GM11168 (cell line): ENCODE measurements at regions not wholly inside any gene's neighbourhood (a gene's known extent, or its start where the extent isn't known, plus 50 kb on each side); places are given as distances from the start of the nearest gene placed in this dataset.
"Not testable (repeated sequence)": the region's sequence is repeated elsewhere in the genome, so short reads cannot be mapped to it uniquely, and the experiment has no call there.

Experiments used
- in situ Hi-C: fragments of 300-500 bp; cut with MboI; formaldehyde crosslinking; loops from one replicate; pipeline ENCODE4 v1.12.0; 2022; ENCODE audit warnings: low sequenced_read_pairs; ENCODE audit not compliant: unreplicated experiment

GRCh38 chr4:14896656-14897175, 105.6 kb upstream of the CPEB2 start:
- in situ Hi-C loops: no loop called here

DNA sequence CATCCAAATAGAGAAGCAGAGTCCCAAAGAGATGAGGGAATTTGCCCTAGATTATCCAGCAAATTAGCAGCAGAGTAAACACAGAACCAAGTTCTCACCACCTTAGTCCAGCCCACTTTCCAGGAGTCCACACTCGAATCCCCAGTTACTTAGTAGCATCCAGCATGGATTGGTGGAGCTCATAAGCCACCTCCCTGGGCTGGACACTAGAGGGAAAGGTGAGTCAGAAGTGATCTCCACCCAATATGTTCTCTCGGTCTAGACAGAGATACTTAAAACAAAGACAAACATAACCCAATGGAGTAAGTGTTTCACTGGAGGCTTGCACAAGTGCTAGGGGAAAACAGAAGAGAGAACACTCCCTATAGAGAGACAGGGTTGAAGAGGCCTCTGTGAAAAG, 105.1 kb upstream of the CPEB2 start:
- in situ Hi-C loops: no loop called here

DNA sequence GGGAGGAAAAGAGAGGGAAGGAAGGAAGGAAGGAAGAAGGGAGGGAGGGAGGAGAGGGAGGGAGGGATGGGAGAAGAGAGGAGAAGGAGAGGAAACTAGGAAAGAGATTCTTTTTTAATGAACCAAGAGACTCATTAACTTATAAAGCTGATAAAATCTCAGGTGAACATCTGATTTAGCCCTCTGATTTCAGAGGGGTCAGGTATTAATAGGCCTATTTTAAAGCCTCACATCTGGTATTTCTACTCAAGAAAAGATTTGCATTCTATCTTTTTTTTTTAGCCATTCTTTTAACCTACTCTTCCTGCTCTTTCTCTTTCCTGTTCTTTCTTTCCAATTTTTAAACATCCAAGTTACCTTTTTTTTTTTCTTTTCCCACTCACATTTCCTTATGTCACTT, 103.3 kb upstream of the CPEB2 start:
- in situ Hi-C loops: no loop called here

- in situ Hi-C loops: no loop called here
Observed at GRCh38 chr4:14902342-14902741, 99.9 kb upstream of the CPEB2 start.

GRCh38 chr4:14903321-14903720, 99.0 kb upstream of the CPEB2 start:
- in situ Hi-C loops: no loop called here

DNA sequence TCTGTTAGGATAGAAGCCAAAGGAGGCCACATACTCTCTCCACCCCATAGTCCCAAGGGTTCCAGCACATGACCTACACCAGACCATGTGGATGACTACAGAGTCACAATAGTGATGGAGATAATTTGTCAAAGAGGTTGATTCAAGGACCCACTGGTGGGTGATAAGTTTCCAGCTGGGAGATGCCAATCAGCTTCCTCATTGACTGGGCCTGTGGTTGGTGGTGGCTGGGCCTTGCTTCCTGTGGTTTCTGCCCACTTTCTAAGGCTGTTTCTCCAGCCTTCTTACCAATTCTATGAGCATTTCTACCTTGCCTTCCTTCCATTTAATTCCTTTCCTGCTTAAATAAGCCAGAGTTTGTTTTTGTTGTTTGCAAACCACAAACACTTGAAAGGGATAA, 95.5 kb upstream of the CPEB2 start:
- in situ Hi-C loops: no loop called here

DNA sequence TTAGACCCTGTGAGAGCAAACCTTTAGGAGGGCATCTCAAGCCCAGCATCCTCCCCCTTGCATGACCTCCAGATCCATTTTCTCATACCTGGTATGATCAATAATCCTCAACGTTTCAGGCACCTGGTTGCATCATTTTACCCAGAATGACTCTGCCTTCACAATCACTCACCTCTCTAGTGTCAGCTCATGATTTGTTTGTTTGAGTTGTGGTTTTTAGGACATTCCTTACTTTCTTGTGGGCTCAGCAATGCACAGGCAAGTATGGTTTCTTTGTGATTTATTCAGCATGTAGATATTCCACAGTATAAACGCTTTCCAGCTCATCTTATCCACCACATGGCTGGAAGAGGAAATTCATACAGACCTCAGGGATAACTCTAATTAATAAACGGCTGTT, 93.6 kb upstream of the CPEB2 start:
- in situ Hi-C loops: no loop called here

GRCh38 chr4:14910411-14910810, 91.9 kb upstream of the CPEB2 start:
- in situ Hi-C loops: no loop called here

- in situ Hi-C loops: no loop called here
Observed at GRCh38 chr4:14912426-14912825, 89.9 kb upstream of the CPEB2 start.

- in situ Hi-C loops: no loop called here
Observed at GRCh38 chr4:14915018-14915417, 87.3 kb upstream of the CPEB2 start.

GRCh38 chr4:14916554-14917297, 85.6 kb upstream of the CPEB2 start:
- in situ Hi-C loops: no loop called here

DNA sequence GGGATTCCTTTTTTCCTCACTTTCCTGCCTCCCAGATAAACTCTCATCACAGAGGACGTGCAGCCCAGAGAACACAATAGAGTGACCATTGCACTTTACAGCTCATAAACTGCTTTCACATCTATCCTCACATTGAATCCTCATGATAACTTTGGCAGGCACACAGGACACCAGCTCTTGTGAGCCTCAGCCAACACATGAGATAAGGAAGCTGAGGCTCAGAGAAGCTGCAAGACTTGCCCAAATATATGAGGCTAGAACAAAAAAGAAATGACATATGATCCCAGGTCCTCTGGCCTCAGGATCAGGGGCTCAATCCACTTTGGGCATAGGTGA, 85.0 kb upstream of the CPEB2 start:
- in situ Hi-C loops: no loop called here

- in situ Hi-C loops: no loop called here
Observed at GRCh38 chr4:14918336-14918735, 83.9 kb upstream of the CPEB2 start.

GRCh38 chr4:14919785-14920184, 82.5 kb upstream of the CPEB2 start:
- in situ Hi-C loops: no loop called here

GRCh38 chr4:14920237-14920636, 82.0 kb upstream of the CPEB2 start:
- in situ Hi-C loops: no loop called here

- in situ Hi-C loops: no loop called here
Observed at GRCh38 chr4:14920759-14921320, 81.4 kb upstream of the CPEB2 start.

- in situ Hi-C loops: not testable (repeated sequence)
Observed at GRCh38 chr4:14921781-14922180, 80.5 kb upstream of the CPEB2 start.

- in situ Hi-C loops: no loop called here
Observed at GRCh38 chr4:14924076-14924811, 78.0 kb upstream of the CPEB2 start.

DNA sequence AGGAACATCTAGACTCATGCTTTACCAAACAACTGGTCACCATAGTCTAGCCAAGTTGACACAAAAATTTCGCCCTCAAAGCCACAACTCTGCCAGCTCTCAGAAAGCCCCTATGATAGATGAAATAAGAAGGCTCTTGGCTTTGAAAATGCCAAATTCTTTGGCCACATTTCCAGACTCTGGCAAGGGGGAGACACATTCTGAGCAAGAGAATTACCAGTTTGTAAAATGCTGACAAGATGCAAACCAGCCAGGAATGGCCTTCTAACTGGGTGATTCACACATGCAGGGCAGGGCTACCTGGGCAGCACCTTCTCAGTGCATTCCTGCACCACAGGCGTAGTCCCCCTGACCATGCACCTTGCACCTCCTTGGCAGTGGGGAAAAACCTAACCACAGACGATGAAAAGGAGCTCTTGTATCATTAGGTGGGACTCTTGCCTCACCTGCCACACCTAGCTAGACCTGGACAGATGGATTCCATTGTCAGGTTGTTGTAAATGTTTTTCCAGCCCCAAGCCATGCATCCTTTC, 77.4 kb upstream of the CPEB2 start:
- in situ Hi-C loops: no loop called here

- in situ Hi-C loops: no loop called here
Observed at GRCh38 chr4:14925471-14925870, 76.8 kb upstream of the CPEB2 start.

GRCh38 chr4:14926368-14926767, 75.9 kb upstream of the CPEB2 start:
- in situ Hi-C loops: no loop called here
